H1 (cell line): ENCODE measurements at regions not wholly inside any gene's neighbourhood (a gene's known extent, or its start where the extent isn't known, plus 50 kb on each side); places are given as distances from the start of the nearest gene placed in this dataset.

Experiments
- CEBPB ChIP-seq: IDR thresholded peaks from 2 replicates; pipeline ENCODE4 v1.6.1; 2012; ENCODE audit warnings: low read depth, low read length
- JUND ChIP-seq: IDR thresholded peaks from 2 replicates; pipeline ENCODE4 v1.6.1; 2011; ENCODE audit warnings: mild to moderate bottlenecking, improper control_type of control experiment, low read length
- POLR2AphosphoS5 ChIP-seq: IDR thresholded peaks from 2 replicates; pipeline ENCODE4 v1.6.1; 2011; ENCODE audit warnings: low read depth, low read length

GRCh38 chr14:85344171-85344570, 185.8 kb upstream of the FLRT2 start (continued):
- TF ChIP-seq POLR2AphosphoS5 (no peak), CEBPB (no peak), JUND (no peak)
- TF ChIP-seq, all 59 proteins: peak for 0
